DOHH2 (cell line): ENCODE measurements at regions not wholly inside any gene's neighbourhood (a gene's known extent, or its start where the extent isn't known, plus 50 kb on each side); places are given as distances from the start of the nearest gene placed in this dataset.

ENCODE experiments used
- H3F3A ChIP-seq: fragments of 200-600 bp; sonication (generic), shearing (Covaris generic); 2 replicates; pipeline ENCODE4 v1.6.0; 2016; ENCODE audit warnings: antibody characterized with exemption, mild to moderate bottlenecking; ENCODE audit not compliant: control insufficient read depth, insufficient read depth
- H3K27ac ChIP-seq: fragments of 200-600 bp; sonication (generic); 2 replicates; pipeline ENCODE4 v1.5.1; 2014; ENCODE audit warnings: low read depth, mild to moderate bottlenecking, low read length, moderate library complexity
- H3K27me3 ChIP-seq: fragments of 200-600 bp; sonication (generic); 2 replicates; pipeline ENCODE4 v1.6.1; 2014; ENCODE audit warnings: mild to moderate bottlenecking, low read length, mixed read lengths; ENCODE audit not compliant: control insufficient read depth
- H3K36me3 ChIP-seq: fragments of 200-600 bp; sonication (generic); 2 replicates; pipeline ENCODE4 v1.6.1; 2014; ENCODE audit warnings: mild to moderate bottlenecking, low read length, moderate library complexity, mixed read lengths; ENCODE audit not compliant: control insufficient read depth
- H3K4me1 ChIP-seq: fragments of 200-600 bp; sonication (generic); 2 replicates; pipeline ENCODE4 v1.6.1; 2014; ENCODE audit warnings: mild to moderate bottlenecking, low read length, mixed read lengths; ENCODE audit not compliant: control insufficient read depth
- H3K4me2 ChIP-seq: fragments of 200-600 bp; sonication (generic); 2 replicates; pipeline ENCODE4 v1.6.0; 2014; ENCODE audit warnings: mild to moderate bottlenecking, low read length, moderate library complexity
- H3K4me3 ChIP-seq: fragments of 200-600 bp; sonication (generic); 2 replicates; pipeline ENCODE4 v1.5.1; 2014; ENCODE audit warnings: mild to moderate bottlenecking, low read length, mixed read lengths
- H3K79me2 ChIP-seq: fragments of 200-600 bp; sonication (generic); 2 replicates; pipeline ENCODE4 v1.6.1; 2014; ENCODE audit warnings: mild to moderate bottlenecking, low read length, mixed read lengths; ENCODE audit not compliant: control insufficient read depth
- H3K9me2 ChIP-seq: fragments of 200-600 bp; sonication (generic); replicated peaks from 2 replicates; pipeline ENCODE4 v1.6.1; 2014; ENCODE audit warnings: mild to moderate bottlenecking, low read length, mixed read lengths; ENCODE audit not compliant: control insufficient read depth
- H3K9me3 ChIP-seq: fragments of 200-600 bp; sonication (generic); 2 replicates; pipeline ENCODE4 v1.6.1; 2014; ENCODE audit warnings: antibody characterized with exemption, low read length, mixed read lengths; ENCODE audit not compliant: control insufficient read depth, insufficient read depth
- H4K20me1 ChIP-seq: fragments of 200-600 bp; sonication (generic); 2 replicates; pipeline ENCODE4 v1.6.0; 2014; ENCODE audit warnings: low read depth, mild to moderate bottlenecking, antibody characterized with exemption, low read length, moderate library complexity; ENCODE audit not compliant: control insufficient read depth, insufficient read depth
- CTCF ChIP-seq: fragments of 200-600 bp; sonication (generic); IDR thresholded peaks from one replicate; pipeline ENCODE4 v1.5.1; 2014; ENCODE audit warnings: antibody characterized with exemption, mild to moderate bottlenecking, low read depth, low read length; ENCODE audit not compliant: poor library complexity, severe bottlenecking
- EZH2phosphoT487 ChIP-seq: fragments of 200-600 bp; sonication (generic); IDR thresholded peaks from 2 replicates; pipeline ENCODE4 v1.6.1; 2017; ENCODE audit warnings: borderline replicate concordance, mild to moderate bottlenecking, antibody characterized with exemption, low read length, moderate library complexity, mixed read lengths

DNA sequence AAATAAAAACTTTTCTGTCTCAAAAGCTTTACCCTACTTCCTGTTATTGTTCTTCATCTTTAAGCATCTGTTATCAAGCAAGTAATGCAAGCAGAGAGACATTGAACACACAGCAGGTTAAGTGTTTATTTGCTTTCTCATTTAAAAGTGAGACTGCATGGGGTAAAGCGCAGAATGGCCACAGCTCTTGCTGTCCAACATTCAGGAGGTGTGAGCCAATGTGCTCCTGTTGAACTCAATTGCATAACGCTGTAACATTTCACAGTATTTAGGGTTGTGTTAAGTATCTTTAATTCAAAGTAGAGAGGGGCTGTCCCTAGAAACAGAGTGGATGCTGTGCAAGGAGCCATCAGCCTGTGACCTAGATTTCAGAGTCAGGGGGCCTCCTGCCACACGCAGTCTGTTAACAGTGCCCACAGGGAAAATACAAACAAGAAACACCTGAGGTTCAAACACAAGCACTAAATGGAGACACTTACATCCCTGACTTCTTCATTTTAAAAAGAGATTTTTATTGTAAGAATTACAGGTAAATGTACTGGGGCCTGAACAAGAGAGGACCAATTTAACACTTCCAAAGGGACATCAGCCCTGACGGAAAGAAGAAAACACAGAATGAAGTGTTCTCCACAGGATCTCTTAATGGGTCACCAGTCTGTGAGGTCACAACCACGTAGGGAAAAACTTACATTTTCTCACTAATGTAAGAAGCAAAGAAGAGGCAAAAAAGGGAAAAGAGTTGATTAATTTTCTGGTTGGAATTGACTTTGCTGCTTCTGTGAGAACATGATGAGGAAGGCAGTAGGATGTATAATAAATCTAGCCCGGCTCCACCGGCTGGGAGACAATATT lies 815.1 kb downstream of the VGLL3 start:
- H3K9me3 ChIP-seq = no peaks in the 10 kb centered on the region
- H3K79me2 ChIP-seq = no peaks in the 10 kb centered on the region
- no peaks in the 10 kb centered on the region for H3K9me2 ChIP-seq
- no peaks in the 10 kb centered on the region for H3K4me1 ChIP-seq
- no peaks in the 10 kb centered on the region for H3K36me3 ChIP-seq
- no peaks in the 10 kb centered on the region for H4K20me1 ChIP-seq
- H3F3A ChIP-seq = no peaks in the 10 kb centered on the region
- no peak for TF ChIP-seq CTCF
- no peak for TF ChIP-seq EZH2phosphoT487
- no peak overlapping the region for H3K4me2 ChIP-seq
- H3K27ac ChIP-seq = no peak overlapping the region
- H3K4me3 ChIP-seq = no peak overlapping the region
- no peaks in the 10 kb centered on the region for H3K27me3 ChIP-seq

DNA sequence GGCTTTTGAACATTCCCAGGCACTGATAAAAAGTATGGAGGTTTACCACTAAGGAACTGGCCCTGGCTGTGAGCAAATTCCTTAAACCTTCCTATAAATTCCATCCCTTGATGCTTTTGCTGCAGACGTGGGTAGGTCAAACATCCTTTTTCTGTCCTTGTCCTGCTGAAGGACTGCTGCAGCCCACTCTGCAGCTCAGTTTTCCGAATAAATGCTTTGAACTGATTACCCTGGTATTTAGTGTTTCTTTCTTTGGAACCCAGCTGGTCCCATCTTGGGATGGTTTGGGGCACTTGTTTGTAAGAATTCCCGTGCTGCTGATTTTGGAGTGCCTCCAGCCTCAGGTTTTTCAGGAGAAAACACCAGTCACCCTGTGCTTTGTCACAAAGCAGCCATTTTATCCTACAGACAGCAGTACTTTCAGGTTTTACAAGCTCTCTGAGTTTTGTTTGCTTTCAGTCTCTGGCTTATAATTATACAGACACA lies 815.9 kb downstream of the VGLL3 start:
- Histone ChIP-seq H3K27ac (no peak overlapping the region), H3K4me1 (no peaks in the 10 kb centered on the region), H3K36me3 (no peaks in the 10 kb centered on the region), H3K4me2 (no peak overlapping the region), H3K9me3 (no peaks in the 10 kb centered on the region), H4K20me1 (no peaks in the 10 kb centered on the region), H3K79me2 (no peaks in the 10 kb centered on the region), H3K27me3 (no peaks in the 10 kb centered on the region), H3F3A (no peaks in the 10 kb centered on the region), H3K9me2 (no peaks in the 10 kb centered on the region), H3K4me3 (no peak overlapping the region)
- TF ChIP-seq EZH2phosphoT487 (no peak), CTCF (no peak)

DNA sequence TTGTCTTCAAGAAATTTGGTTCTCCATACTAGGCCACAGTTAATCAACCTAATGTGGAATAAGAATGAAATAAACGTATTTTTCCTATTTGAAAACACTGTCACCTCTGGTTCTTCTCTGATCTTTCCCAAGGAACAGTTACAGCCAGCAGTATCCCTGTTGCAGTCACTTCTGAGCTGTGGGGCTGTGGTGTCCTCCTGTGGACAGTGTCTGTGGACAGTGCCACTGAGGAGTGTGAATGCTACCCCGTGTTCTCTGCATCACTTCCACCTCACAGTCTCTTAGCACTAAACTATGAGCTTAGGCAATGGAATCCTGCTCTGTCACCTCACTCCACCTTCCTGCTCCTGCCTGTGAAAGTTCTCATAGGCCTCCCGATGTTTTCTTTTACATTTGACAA lies 817.5 kb downstream of the VGLL3 start:
- H3K9me2 ChIP-seq = no peaks in the 10 kb centered on the region
- no peaks in the 10 kb centered on the region for H3K4me1 ChIP-seq
- H3K27ac ChIP-seq = no peak overlapping the region
- TF ChIP-seq EZH2phosphoT487 = no peak
- no peak for TF ChIP-seq CTCF
- H3K36me3 ChIP-seq = no peaks in the 10 kb centered on the region
- no peak overlapping the region for H3K4me2 ChIP-seq
- H3F3A ChIP-seq = no peaks in the 10 kb centered on the region
- H4K20me1 ChIP-seq = no peaks in the 10 kb centered on the region
- no peaks in the 10 kb centered on the region for H3K27me3 ChIP-seq
- H3K79me2 ChIP-seq = no peaks in the 10 kb centered on the region
- H3K4me3 ChIP-seq = no peak overlapping the region
- no peaks in the 10 kb centered on the region for H3K9me3 ChIP-seq
